ENCODE measurements at regions not wholly inside any gene's neighbourhood (a gene's known extent, or its start where the extent isn't known, plus 50 kb on each side); places are given as distances from the start of the nearest gene placed in this dataset.

GRCh38 chr10:63738410-63738809 lies 217.2 kb downstream of the REEP3 start:
- TF ChIP-seq EZH2 (IDR thresholded peaks at IDR 0.05; ENCODE audit: borderline replicate concordance) (no peak), CTCF (IDR thresholded peaks at IDR 0.05; ENCODE audit: poor library complexity) (no peak), EZH2phosphoT487 (IDR thresholded peaks at IDR 0.05; ENCODE audit: low read depth, severe bottlenecking, unreplicated experiment) (no peak)

Data from hepatocyte (in vitro differentiated cells).